Upper lobe of left lung (tissue), 4 donors: ENCODE measurements at regions not wholly inside any gene's neighbourhood (a gene's known extent, or its start where the extent isn't known, plus 50 kb on each side); places are given as distances from the start of the nearest gene placed in this dataset.
"Not testable (repeated sequence)": the region's sequence is repeated elsewhere in the genome, so short reads cannot be mapped to it uniquely, and the experiment has no call there.

Experiments used
- EP300 ChIP-seq, 4 donors: sonication (generic); formaldehyde crosslinking; IDR thresholded peaks; one replicate each; pipeline ENCODE4 v1.5.1; 2017; ENCODE audit warnings: antibody characterized with exemption in 4 of 4, control low read depth in 2 of 4
- POLR2AphosphoS5 ChIP-seq, 2 donors: sonication (generic); formaldehyde crosslinking; IDR thresholded peaks; one replicate each; pipeline ENCODE4 v1.5.1; 2017; ENCODE audit warnings: antibody characterized with exemption in 2 of 2

GRCh38 chr13:73160371-73161031, 101.7 kb downstream of the KLF5 start:
- TF ChIP-seq POLR2AphosphoS5, EP300 (IDR thresholded peaks at IDR 0.05): not testable (repeated sequence)
